ENCODE measurements at regions not wholly inside any gene's neighbourhood (a gene's known extent, or its start where the extent isn't known, plus 50 kb on each side); places are given as distances from the start of the nearest gene placed in this dataset.

DNA sequence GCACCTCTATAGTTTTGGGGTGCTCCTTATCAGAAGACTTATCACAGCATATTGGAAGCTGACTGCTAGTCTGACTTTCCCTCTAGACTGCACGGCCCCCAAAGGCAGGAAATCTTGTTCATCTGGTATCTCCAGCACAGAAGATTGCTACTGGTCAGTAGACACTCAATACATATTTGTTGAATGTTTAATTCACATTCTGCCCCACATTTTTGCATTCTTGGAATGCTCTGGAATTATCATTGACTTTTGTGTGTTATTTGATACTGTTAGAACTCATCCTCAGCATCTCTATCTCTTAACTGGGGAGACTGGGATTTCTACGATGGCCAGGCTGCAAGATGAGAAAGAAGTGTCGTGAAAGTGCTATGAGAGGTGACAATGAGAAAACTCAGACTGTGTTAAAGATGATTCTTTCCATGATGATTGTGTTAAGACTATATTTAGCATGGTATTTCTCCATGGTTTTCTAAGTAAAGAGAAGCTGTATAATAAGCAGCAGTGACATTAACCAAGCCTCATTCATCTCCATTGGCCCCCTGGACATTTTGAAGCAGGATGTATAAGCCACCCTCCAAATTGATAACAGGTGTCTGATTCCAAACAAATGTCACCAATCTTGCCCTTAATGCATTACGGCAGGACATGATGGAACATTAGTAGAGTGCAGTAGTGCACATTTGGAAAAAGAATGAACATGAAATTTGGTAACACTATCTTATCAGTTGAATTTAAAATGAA, 440.9 kb downstream of the RFC3 start:
- Histone ChIP-seq H3K27me3 (no peaks in the 10 kb centered on the region), H3K36me3 (no peaks in the 10 kb centered on the region), H3K9me3 (no peaks in the 10 kb centered on the region), H3K27ac (no peak overlapping the region), H3K4me1 (no peaks in the 10 kb centered on the region), H3K4me3 (no peak overlapping the region)
- no peak for TF ChIP-seq POLR2A (IDR thresholded peaks at IDR 0.05)
- TF ChIP-seq, protein P1, sequence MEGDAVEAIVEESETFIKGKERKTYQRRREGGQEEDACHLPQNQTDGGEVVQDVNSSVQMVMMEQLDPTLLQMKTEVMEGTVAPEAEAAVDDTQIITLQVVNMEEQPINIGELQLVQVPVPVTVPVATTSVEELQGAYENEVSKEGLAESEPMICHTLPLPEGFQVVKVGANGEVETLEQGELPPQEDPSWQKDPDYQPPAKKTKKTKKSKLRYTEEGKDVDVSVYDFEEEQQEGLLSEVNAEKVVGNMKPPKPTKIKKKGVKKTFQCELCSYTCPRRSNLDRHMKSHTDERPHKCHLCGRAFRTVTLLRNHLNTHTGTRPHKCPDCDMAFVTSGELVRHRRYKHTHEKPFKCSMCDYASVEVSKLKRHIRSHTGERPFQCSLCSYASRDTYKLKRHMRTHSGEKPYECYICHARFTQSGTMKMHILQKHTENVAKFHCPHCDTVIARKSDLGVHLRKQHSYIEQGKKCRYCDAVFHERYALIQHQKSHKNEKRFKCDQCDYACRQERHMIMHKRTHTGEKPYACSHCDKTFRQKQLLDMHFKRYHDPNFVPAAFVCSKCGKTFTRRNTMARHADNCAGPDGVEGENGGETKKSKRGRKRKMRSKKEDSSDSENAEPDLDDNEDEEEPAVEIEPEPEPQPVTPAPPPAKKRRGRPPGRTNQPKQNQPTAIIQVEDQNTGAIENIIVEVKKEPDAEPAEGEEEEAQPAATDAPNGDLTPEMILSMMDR (IDR thresholded peaks at IDR 0.05), result no peak
- no peak for DNase-seq

DNA sequence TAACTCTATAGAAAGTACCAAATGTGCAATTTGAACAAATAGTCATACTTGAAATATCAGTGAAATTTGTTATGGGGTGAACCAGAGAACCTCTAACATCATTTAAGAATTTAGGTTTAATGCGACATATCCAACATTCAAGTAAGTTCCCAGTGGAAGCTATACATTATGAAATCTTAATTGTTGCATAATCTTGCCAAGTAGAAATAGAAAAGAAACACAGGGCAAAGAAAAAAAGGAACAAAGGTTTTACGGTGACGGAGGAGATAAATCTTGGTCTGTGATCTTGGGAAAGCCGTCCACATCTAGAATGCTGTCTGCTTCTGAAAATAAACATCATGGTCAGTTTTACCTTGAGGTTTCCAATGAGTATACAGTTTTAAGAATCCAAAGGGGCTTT, 445.7 kb downstream of the RFC3 start:
- Histone ChIP-seq H3K27ac (no peak overlapping the region), H3K9me3 (no peaks in the 10 kb centered on the region), H3K27me3 (no peaks in the 10 kb centered on the region), H3K36me3 (no peaks in the 10 kb centered on the region), H3K4me3 (no peak overlapping the region), H3K4me1 (no peaks in the 10 kb centered on the region)
- TF ChIP-seq, protein P1 (IDR thresholded peaks at IDR 0.05), result no peak
- no peak for TF ChIP-seq POLR2A (IDR thresholded peaks at IDR 0.05)
- DNase-seq, result no peak

DNA sequence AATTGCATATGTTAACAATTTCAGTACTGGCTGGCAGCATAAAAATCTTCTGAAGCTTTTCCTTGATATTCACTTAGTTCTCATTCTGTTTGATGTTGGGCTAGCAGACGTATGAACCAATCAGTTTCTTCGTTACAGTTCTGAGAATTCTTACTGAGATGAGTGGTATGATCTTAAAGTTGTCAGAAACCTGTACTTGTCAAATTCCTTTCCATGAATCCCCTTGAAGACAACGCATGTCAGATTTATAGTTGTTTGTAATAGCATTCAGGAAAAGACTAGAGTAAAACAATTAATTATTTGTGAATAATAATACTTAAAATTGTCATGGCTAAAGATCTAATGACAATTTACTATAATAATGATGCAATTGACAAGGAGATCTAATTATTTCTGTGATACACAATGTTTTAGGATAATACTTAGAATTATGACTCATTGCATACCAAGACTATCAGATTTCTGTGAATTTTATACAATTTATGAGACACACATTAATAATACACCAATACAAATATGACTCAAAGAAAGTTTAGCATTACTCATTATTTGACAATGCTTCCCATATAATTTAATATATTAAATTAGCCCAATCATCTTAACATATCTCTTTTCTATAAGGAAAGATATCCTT, 447.2 kb downstream of the RFC3 start:
- DNase-seq, result no peak
- Histone ChIP-seq H3K27me3 (no peaks in the 10 kb centered on the region), H3K4me1 (no peaks in the 10 kb centered on the region), H3K4me3 (no peak overlapping the region), H3K27ac (no peak overlapping the region), H3K9me3 (no peaks in the 10 kb centered on the region), H3K36me3 (no peaks in the 10 kb centered on the region)
- TF ChIP-seq, protein P1 (IDR thresholded peaks at IDR 0.05), result no peak
- no peak for TF ChIP-seq POLR2A (IDR thresholded peaks at IDR 0.05)

DNA sequence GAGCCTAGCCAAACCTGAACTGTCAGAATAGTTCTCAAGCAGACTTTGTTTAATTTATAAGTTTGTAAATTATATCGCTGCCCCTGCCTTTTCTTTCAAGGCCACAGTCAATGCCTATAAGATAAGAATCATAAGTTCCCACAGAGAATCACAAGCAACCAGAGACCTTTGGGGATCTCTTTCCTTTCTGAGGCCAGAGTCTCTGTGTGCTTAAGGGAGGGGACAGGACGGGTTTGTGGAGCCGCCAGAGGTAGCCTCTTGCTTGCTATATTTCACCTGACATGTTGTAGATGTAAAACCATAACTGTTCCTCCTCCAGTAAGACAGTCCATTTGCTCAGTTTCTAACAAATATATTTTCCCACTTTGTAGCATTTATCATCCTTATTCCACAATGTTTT, 458.8 kb downstream of the RFC3 start:
- H3K4me1 ChIP-seq, result no peaks in the 10 kb centered on the region
- DNase-seq, result no peak
- H3K9me3 ChIP-seq, result peaks cover 0 to 2% (median 0%) of the 10 kb centered on the region in 4 donors
- no peak overlapping the region for H3K27ac ChIP-seq
- TF ChIP-seq, protein P1 (IDR thresholded peaks at IDR 0.05), result no peak
- no peak for TF ChIP-seq POLR2A (IDR thresholded peaks at IDR 0.05)
- H3K36me3 ChIP-seq, result no peaks in the 10 kb centered on the region
- H3K27me3 ChIP-seq, result no peaks in the 10 kb centered on the region
- H3K4me3 ChIP-seq, result no peak overlapping the region

DNA sequence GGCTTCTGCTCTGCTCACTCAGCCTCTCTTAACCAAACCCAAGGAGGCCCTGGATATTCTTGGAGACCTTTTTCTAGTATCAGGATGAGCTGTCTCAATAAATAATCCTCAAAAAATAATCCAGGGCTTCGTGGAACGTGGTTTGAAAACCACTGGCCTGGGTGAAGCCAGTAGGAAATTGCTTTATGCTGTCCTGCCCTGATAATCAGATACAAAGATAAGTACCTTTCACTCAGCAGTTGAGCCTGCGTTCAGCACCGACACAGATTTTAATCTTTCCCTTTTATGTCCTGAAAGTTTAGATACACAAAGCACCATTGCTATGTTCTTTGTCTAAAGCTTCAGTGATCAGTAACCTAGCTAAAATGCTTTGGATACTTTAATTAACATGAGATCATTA, 460.0 kb downstream of the RFC3 start:
- Histone ChIP-seq H3K4me1 (no peaks in the 10 kb centered on the region), H3K27me3 (no peaks in the 10 kb centered on the region), H3K9me3 (peaks cover 0 to 2% (median 0%) of the 10 kb centered on the region in 4 donors), H3K36me3 (no peaks in the 10 kb centered on the region), H3K4me3 (no peak overlapping the region), H3K27ac (no peak overlapping the region)
- no peak for DNase-seq
- TF ChIP-seq, protein P1 (IDR thresholded peaks at IDR 0.05), result no peak
- no peak for TF ChIP-seq POLR2A (IDR thresholded peaks at IDR 0.05)

Data from Peyer's patch (tissue), 4 donors.